CD4-positive, alpha-beta T cell treated with Interleukin-2 at 100 ng/mL for 4 hours (primary cell): ENCODE measurements at regions not wholly inside any gene's neighbourhood (a gene's known extent, or its start where the extent isn't known, plus 50 kb on each side); places are given as distances from the start of the nearest gene placed in this dataset.

Source experiments
- DNase-seq: peaks from one replicate; pipeline ENCODE4 v3.0.0-alpha.2; 2020; ENCODE audit warnings: low spot score

DNA sequence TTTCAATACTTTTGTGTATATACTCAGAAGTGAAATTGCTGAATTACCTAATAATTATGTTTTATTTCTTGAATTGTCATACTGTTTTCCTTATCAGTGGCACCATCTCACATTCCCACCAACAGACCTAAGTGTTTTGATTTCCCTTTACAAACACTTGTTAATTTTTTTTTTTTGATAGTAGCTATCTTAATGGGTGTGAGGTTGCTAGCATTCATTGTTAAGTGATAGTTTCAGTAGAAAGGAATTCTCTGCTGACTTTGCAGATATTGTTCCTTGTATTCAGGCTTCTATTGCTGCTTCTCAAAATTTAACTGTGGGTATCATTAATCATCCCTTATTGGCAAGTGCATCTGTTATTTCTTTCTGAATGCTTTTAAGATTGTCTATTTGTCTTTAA, 927.5 kb upstream of the SLIT2 start:
- no peak for DNase-seq

DNA sequence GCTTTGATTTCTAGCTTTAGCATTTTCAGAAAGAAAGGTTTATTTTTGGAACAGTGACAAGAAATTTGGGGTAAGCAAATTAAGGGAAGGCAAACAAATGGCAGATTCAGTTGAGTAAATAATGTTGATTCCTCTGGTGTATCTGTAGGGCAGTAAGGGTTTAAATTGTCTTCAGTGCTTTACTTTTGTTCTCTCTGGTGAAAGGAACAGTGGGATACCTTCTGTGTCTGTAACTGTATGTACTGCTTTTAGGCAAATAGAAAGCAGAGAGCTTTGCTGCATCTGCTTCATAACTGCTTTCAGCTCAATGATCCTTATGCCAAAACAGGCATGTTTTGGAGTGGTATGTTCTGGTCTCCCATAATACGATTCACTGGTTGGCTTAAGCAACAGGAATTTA, 932.1 kb upstream of the SLIT2 start:
- DNase-seq: no peak

DNA sequence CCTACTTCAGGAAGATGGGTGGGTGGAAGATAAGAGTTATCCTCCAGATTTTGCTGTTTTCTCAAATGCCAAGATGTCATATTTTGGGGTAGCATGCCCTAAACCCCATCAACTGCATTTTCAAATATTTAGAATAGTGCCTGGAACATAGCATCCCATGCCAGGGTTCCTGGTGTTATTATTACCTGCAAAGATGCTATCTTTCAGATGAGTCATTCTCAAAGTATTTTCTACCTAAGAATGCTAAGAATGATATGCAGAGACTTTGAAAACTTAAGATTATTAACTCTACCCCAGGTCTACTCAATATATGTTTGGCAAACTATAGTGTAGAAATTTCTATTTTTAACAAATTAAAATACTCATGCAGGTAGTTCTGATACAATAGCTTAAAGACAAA, 934.3 kb upstream of the SLIT2 start:
- DNase-seq: no peak

DNA sequence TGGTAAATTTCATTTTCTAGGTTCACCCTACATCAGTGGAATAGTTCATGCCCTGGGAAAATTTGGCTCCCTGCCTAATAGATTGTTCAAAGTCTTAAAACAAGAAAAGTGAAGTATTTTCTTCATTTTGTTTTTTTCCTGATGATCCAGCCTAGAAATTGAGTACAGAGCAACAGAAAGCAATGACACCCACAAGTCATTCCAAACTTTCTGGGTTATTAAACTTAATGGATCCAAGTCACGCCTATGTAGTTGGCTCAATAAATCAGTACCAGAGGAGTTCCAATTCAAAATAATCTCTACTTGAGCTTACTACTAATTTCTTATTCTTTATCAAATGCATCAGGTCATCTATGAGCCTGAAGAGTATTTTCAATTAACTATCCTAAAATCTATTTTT, 937.6 kb upstream of the SLIT2 start:
- DNase-seq: no peak

DNA sequence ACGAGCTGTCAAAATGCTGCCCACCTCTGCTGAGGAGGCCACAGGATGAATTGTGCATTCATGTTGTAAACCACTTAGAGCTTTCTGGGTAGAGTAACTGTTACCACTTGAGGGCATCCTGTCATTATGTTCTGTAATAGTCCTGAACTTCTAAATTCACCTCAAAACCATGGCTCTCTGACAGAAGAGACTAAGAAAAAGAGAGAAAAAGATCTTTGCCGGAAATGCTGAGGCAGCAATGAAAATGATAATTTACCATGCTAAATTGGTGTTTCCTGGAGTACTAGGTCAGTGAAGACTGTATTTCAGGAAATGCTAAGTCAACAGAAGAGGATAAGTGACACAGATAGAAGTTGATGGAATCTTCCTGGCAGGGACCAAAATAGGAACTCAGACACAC, 942.3 kb upstream of the SLIT2 start:
- DNase-seq: no peak

DNA sequence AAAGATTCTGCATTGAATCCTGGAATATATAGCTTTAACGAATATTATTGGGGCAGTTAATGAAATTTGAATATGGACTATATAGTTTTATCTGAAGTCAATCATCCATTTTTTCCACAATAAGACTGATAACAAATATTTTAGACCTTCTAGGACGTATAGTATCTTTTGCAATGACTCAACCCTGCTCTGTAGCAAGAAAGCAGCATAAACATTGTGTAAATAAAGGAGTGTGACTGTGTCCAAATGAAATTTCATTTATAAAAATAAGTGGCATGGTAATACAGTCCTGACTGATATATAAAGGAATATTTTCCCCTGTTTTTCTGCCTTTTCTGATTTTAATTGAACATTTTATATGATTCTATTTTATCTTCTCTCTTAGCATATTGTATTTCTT, 947.7 kb upstream of the SLIT2 start:
- no peak for DNase-seq

DNA sequence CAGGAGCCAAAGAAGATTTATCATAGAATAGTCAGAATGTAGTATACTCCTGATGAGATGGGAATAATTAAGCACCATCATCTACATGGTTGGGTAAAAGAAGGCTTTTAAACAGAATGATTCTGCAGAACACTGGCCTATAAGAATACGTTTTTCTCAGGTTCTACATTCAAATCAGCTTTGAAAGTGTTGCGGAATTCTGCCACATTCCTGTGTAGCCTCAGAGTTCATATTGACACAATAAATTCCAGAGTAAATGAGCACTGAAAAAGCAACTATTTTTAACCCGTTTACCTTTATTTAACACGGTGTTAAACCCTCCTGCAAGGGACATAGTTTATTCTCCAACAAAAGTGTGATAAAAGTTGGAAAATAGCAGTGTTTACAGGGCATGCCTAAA, 950.2 kb upstream of the SLIT2 start:
- DNase-seq: no peak

DNA sequence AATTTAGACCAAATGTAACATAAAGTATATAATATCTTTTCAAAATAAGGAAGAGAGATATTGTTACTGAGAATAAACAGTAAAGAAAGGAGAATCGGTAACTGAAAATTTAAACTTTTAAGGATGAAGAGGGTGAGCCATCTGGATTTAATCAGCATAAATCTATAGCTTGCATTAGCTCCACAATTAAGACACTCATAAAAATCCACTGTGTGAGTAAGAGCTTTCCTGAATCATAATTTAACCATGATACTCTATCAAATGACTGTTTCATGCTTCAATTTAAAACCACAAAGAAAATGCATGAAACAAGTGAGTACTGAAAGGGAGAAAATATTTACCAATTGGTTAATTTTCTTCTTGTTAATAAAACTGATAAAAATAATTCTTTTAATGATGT, 951.5 kb upstream of the SLIT2 start:
- no peak for DNase-seq

DNA sequence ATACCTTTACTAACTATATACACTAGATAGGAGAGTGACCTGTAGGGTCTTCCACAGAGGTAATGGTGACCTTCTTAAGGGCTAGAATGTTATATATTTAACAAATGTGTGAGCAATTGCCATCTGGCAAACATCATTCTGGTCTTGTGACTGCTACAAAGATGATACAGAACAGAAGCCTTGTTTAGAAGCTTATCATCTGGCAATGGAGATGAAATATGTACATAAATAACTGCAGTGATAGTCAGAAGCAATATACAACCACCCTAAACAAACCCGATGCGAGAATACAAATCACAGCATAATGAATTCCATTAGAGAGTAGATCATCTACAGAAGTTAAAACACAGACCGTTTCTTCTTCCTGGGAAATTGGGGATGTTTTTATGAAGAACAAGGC, 952.7 kb upstream of the SLIT2 start:
- no peak for DNase-seq

DNA sequence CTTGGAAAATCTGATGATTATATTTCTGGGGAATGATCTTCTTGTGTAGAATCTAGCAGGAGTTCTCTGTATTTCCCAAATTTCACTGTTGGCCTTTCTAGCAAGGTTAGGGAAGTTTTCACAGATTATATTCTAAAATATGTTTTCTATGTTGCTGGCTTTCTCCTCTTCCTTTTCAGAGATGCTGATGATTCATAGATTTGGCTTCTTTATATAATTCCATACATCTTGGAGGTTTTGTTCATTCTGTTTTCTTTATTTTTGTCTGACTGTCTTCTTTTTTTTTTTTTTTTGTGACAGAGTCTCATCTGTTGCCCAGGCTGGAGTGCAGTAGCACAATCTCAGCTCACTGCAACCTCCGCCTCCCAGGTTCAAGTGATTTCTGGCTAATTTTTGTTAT, 957.9 kb upstream of the SLIT2 start:
- no peak for DNase-seq

DNA sequence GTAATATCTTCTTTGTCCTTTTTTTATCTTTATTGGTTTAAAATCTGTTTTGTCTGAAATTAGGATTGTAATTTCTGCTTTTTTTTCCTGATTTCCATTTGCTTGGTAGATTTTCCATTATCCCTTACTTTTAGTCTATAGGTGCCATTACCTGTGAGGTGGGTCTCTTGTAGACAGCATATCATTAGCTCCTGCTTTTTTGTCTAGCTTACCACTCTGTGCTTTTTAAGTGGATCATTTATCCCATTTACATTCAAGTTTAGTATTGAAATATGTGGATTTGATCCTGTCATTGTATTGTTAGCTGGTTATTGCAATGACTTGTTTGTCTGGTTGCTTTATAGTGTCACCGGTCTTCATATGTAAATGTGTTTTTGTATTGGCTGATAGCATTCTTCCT, 958.6 kb upstream of the SLIT2 start:
- no peak for DNase-seq

DNA sequence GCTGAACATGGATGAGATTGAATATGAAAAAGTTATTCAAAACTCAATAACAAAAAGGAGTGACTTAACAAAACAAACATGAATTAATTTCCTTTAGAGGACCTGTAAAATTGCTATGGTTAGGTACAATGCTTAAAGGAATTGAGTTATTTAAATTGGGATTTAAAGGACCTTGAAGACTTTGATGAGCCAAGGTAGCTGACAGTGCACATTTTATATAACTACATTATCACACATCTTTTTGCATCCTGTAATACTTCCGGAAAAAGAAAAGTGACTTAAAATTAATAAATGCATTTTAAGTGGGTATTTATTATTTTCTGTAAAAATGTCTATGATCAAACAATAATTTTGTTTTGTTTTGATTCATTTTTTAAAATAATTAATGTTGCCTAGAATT, 964.8 kb upstream of the SLIT2 start:
- DNase-seq: no peak

DNA sequence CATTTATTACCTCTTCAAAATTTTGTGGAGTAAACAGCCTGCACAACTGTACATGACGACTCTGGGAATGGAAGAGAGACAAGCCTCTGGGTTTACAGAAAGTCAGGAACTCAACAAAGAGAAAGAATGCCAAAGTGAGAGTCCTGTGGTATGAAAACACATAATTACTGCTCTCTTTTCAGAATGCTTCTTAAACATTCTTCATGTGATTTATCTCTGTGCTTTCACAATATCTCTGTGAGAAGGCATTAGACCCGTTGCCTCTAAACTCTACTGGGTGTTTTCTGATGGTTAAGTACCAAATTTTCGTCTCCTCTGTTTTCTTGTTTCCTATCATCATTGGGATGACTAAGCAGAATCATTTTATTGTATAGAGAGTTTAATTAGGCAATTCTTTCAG, 966.6 kb upstream of the SLIT2 start:
- no peak for DNase-seq

DNA sequence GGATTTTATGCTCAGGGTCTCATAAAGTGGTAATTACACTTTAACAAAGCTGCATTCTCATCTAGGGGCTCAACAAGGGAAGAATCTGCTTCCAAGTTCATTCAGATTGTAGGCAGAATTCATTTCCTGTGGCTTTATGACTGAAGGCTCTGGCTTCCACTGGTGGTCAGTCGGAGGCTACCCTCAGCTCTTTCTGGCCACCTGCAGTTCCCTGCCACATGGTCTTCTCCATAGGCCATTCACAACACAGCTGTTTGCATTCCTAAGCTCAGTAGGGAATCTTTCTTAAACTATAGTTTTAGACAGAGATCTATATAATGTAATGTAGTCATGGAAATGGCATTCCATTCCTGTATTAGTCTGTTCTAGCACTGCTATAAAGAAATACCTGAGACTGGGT, 973.0 kb upstream of the SLIT2 start:
- DNase-seq: no peak

DNA sequence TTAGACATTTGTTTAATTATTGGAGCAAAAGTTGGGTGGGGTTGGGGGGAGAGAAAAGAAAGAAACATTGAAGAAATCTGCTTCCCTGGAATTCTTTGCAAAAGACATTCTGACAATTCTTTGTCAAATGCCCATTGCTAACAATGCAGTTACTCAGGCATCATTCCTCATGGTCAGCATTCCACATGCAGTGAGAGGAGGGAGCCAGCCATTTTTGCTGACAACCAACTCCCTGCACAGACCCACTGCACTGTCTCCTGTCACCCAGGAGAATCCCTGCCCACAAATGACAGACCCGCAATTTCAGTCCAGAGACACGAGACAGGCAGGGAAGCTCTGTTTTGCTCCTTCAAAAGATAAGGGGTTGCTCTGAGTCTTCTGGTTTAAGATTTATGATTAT, 985.1 kb upstream of the SLIT2 start:
- DNase-seq: no peak

DNA sequence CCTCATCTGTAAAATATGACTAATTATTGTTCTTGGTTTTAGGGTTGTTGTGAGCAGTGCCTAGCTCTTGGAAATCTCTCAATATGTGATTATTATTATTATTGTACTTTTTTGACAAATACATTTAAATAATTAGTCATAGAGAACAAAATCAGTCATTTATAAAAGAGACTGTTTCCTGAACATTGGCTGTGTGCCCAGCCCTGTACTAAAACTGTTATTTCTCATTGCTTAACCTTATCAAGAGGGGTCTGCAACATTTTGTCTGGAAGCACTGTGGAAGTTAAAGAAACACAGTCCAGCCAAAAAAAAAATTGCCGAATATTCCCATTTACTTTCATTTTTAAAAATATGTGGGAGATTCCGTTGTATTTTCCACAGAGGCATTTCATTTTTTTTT, 989.2 kb upstream of the SLIT2 start:
- DNase-seq: no peak

DNA sequence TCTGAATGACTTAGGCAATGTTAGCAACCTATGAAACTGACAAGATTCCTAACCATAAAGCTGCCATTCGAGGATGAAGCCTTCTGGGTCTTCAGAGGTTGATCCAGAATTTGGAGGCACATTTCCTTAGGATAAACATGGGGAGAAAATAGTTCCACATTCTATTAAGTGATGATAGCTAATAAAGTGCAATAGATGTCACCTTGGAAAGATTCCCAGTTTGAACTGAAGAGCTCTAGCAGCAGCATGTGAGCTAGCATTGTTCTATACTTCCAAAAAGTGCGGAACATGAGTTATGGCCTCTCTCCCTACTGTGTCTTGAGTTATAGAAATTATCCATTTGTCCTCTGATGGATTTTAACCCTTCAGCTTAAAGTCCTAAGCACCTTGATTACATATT, 991.4 kb upstream of the SLIT2 start:
- no peak for DNase-seq

DNA sequence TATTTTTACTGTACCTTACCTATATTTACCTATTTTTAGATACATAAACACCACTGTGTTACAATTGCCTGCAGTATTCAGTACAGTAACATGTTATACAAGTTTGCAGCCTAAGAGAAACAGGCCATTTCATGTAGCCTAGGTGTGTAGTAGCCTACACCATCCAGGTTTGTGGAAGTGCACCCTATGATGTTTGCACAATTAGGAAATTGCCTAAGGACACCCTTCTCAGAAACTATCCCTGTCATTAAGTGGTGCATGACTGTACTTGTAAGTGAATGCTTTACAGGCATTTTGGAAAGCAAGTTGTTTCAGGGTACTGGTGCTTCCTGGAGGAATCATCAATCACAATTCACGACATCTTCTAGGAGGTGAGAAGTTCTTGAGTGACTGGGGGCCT, 991.8 kb upstream of the SLIT2 start:
- DNase-seq: no peak

DNA sequence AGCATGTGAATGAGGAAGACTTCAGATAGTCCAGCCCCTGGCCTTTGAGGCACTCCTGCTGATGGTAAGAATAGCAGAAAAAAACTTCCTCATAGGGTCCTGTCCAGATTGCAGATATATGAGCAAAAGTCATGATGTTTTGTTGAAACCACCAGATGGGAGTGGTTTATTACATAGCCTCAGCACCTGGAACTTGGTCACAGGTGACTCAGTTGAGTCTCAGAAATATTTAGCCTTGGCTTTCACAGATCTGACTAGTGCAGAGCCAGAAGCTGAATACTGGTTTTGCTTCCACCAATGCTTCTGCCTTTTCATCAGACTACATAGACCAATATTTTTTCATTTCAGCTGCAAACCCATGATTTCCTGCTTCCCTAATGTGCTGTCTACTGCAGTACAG, 994.9 kb upstream of the SLIT2 start:
- DNase-seq: no peak

DNA sequence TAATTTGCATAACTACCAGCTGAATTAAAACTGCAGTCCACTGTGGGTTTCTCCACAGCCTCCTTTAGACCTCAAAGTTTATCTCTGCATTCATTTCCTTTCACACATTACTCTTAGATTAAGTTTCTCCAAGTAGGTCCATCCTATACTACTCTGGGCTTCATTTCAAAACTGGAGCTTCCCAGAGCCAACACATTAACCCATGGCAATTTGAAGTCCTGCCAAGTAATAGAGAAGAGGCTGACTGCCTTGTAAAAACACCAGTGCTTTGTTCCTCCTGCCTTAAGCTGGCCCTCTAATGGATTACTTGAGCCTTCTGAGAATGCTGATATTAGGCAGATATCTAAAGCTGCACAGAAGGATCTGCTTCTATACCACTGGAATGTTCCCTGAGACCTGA, 997.2 kb upstream of the SLIT2 start:
- no peak for DNase-seq

DNA sequence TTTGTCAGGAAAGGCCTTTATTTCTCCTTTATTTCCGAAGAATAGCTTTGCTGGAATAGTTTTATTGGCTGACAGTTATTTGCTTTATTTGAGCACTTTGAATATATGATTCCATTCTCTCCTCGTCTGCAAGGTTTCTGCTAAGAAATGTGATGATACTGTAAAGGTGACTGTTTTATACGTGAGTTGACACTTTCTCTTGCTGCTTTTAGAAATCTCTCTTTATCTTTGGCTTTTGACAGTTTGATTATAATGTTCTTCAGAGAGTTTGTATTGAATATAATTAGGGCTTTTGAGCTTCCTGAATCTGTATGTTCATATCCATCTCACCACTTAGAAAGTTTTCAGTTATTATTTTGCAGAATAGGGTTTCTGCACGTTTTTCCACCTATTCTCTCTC, 1003.7 kb upstream of the SLIT2 start:
- DNase-seq: no peak

DNA sequence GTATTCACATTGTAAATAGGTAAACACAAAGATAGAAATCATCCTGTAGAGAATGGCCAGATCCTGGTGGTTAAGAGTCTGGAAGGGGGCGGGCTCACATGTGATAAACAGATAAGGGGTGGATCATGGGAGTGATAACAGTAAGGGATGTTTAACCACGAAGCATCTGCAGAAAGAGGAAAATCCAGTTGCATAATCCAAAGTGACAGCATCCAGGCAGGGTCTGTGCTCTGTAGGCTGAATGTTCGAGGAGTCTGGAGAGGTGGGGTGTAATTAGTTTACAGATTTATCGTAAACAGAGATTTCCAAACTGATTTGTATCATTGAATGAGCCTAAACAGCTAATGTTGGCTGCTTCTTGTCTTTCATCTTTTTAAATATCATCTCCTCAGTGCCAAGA, 1009.8 kb upstream of the SLIT2 start:
- no peak for DNase-seq

DNA sequence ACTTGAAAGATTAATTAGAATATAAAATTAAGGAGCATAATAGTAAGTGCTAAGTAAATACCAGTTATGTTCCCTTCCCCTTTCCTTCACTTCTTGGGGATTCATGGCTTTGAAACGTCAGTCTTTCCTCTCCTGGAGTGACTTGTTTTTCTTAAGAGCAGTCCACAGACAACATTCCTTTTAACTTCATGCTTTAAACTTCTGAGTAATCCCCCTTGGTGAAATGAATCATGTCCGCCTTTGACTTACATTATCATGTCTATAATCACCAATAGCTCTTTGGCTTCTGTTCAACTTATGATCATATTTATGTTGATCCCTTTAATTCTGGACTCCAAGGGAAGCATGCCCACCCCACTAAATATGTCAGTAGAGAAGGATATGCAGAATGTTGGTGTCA, 1012.1 kb upstream of the SLIT2 start:
- no peak for DNase-seq

DNA sequence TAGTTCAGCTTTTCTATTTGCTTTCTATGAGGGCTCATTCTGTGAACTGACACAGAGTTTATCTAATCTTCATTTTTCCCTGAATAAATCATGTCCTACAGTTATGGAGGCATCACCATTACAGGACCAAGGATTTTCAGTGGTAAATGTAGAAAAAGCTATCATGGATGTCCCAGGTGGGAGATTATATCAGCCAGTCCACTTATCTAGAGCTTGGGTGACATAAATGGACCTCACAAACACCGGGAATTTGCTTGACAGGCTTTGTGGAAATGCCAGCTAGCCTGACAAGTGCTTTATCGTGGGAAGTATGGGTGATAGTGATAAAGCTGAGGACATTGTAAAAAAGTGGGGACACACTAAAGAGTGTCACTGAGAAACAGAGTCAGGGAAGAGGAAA, 1015.2 kb upstream of the SLIT2 start:
- no peak for DNase-seq

DNA sequence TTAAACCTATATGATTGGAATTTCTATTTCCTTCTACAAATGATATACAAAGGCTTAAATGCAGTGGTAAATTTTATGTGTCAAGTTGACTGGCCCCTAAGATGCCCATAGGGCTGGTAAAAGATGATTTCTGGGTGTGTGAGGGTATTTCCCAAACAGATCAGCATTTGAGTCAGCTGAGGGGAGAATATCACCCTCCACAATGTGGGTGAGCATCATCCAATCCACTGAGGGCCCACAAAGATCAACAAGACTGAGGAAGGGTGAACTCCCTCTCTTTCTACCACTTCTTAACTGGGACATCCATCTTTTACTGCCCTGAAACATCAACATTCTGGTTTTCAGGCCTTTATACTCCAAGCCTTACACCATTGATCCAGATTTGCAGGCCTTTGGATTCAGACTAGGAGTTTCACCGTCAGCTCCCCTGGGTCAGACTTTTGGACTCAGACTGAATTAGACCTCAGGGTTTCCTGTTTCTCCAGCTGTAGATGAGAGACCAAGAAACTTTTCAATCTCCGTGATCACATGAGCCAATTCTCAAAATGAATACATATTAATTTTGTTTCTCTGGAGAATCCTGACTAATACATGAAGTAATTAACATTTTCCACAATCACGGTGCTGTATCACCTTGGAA, 1020.7 kb upstream of the SLIT2 start:
- DNase-seq: no peak
